ENCODE measurements at regions not wholly inside any gene's neighbourhood (a gene's known extent, or its start where the extent isn't known, plus 50 kb on each side); places are given as distances from the start of the nearest gene placed in this dataset.
"Not testable (repeated sequence)": the region's sequence is repeated elsewhere in the genome, so short reads cannot be mapped to it uniquely, and the experiment has no call there.

GRCh38 chr9:75775966-75776691 lies 114.3 kb upstream of the PCSK5 start:
- Histone ChIP-seq H3K9ac (ENCODE audit: low read depth, low read length) (no peak overlapping the region), H3K4me3 (ENCODE audit: low read length) (no peak overlapping the region), H3K27ac (ENCODE audit: low read depth, low read length) (no peak overlapping the region), H3K36me3 (ENCODE audit: insufficient read depth, low read length) (no peaks in the 10 kb centered on the region), H3K4me1 (ENCODE audit: insufficient read depth, low read length) (no peaks in the 10 kb centered on the region), H3K27me3 (ENCODE audit: insufficient read depth, low read length) (no peaks in the 10 kb centered on the region), H3K9me3 (ENCODE audit: insufficient read depth, low read depth, low read length) (no peaks in the 10 kb centered on the region)
- WGBS: 92% methylated on average over 1 of the region's 1 CpG

- H3K4me1 ChIP-seq (ENCODE audit: insufficient read depth, low read length): no peaks in the 10 kb centered on the region
- 91% methylated on average over 1 of the region's 1 CpG for WGBS
These were observed 110.3 kb upstream of the PCSK5 start for GRCh38 chr9:75780185-75780584.

GRCh38 chr9:75788006-75788634 lies 102.4 kb upstream of the PCSK5 start:
- H3K9me3 ChIP-seq (ENCODE audit: insufficient read depth, low read depth, low read length): no peaks in the 10 kb centered on the region
- no peak overlapping the region for H3K4me3 ChIP-seq (ENCODE audit: low read length)
- no peaks in the 10 kb centered on the region for H3K36me3 ChIP-seq (ENCODE audit: insufficient read depth, low read length)
- 93% methylated on average over 3 of the region's 3 CpGs for WGBS
- H3K9ac ChIP-seq (ENCODE audit: low read depth, low read length): no peak overlapping the region
- no peaks in the 10 kb centered on the region for H3K4me1 ChIP-seq (ENCODE audit: insufficient read depth, low read length)
- H3K27ac ChIP-seq (ENCODE audit: low read depth, low read length): no peak overlapping the region
- H3K27me3 ChIP-seq (ENCODE audit: insufficient read depth, low read length): no peaks in the 10 kb centered on the region

More at GRCh38 chr9:75780185-75780584, 110.3 kb upstream of the PCSK5 start:
- H3K9me3 ChIP-seq (ENCODE audit: insufficient read depth, low read depth, low read length): no peaks in the 10 kb centered on the region
- no peaks in the 10 kb centered on the region for H3K27me3 ChIP-seq (ENCODE audit: insufficient read depth, low read length)
- H3K9ac ChIP-seq (ENCODE audit: low read depth, low read length): no peak overlapping the region
- no peaks in the 10 kb centered on the region for H3K36me3 ChIP-seq (ENCODE audit: insufficient read depth, low read length)
- no peak overlapping the region for H3K27ac ChIP-seq (ENCODE audit: low read depth, low read length)
- H3K4me3 ChIP-seq (ENCODE audit: low read length): no peak overlapping the region

GRCh38 chr9:75797085-75797580 lies 93.3 kb upstream of the PCSK5 start:
- Histone ChIP-seq H3K9ac (ENCODE audit: low read depth, low read length) (no peak overlapping the region), H3K9me3 (ENCODE audit: insufficient read depth, low read depth, low read length) (peaks cover 3% of the 10 kb centered on the region; the same call in 1 of the 2 replicates), H3K4me3 (ENCODE audit: low read length) (no peak overlapping the region), H3K27ac (ENCODE audit: low read depth, low read length) (no peak overlapping the region), H3K36me3 (ENCODE audit: insufficient read depth, low read length) (no peaks in the 10 kb centered on the region), H3K27me3 (ENCODE audit: insufficient read depth, low read length) (no peaks in the 10 kb centered on the region), H3K4me1 (ENCODE audit: insufficient read depth, low read length) (no peaks in the 10 kb centered on the region)
- WGBS: 84% methylated on average over 2 of the region's 2 CpGs

GRCh38 chr9:75798505-75798904 lies 92.0 kb upstream of the PCSK5 start:
- Histone ChIP-seq H3K9me3 (ENCODE audit: insufficient read depth, low read depth, low read length) (peaks cover 3% of the 10 kb centered on the region; the same call in 1 of the 2 replicates), H3K9ac (ENCODE audit: low read depth, low read length) (no peak overlapping the region), H3K36me3 (ENCODE audit: insufficient read depth, low read length) (no peaks in the 10 kb centered on the region), H3K4me1 (ENCODE audit: insufficient read depth, low read length) (no peaks in the 10 kb centered on the region), H3K27ac (ENCODE audit: low read depth, low read length) (no peak overlapping the region), H3K27me3 (ENCODE audit: insufficient read depth, low read length) (no peaks in the 10 kb centered on the region), H3K4me3 (ENCODE audit: low read length) (no peak overlapping the region)
- no CpG with 5 or more reads among the region's 1 CpG for WGBS

- Histone ChIP-seq H3K36me3 (ENCODE audit: insufficient read depth, low read length) (no peaks in the 10 kb centered on the region), H3K9ac (ENCODE audit: low read depth, low read length) (no peak overlapping the region), H3K27me3 (ENCODE audit: insufficient read depth, low read length) (no peaks in the 10 kb centered on the region), H3K9me3 (ENCODE audit: insufficient read depth, low read depth, low read length) (no peaks in the 10 kb centered on the region), H3K4me3 (ENCODE audit: low read length) (no peak overlapping the region), H3K4me1 (ENCODE audit: insufficient read depth, low read length) (no peaks in the 10 kb centered on the region), H3K27ac (ENCODE audit: low read depth, low read length) (no peak overlapping the region)
These were observed 87.3 kb upstream of the PCSK5 start for GRCh38 chr9:75803130-75803529.

- WGBS: 100% methylated on average over 2 of the region's 2 CpGs
- Histone ChIP-seq H3K9me3 (ENCODE audit: insufficient read depth, low read depth, low read length) (peaks cover 27% of the 10 kb centered on the region; the same call in 1 of the 2 replicates), H3K9ac (ENCODE audit: low read depth, low read length) (no peak overlapping the region), H3K27me3 (ENCODE audit: insufficient read depth, low read length) (no peaks in the 10 kb centered on the region), H3K4me3 (ENCODE audit: low read length) (no peak overlapping the region), H3K4me1 (ENCODE audit: insufficient read depth, low read length) (no peaks in the 10 kb centered on the region), H3K27ac (ENCODE audit: low read depth, low read length) (no peak overlapping the region), H3K36me3 (ENCODE audit: insufficient read depth, low read length) (no peaks in the 10 kb centered on the region)
These were observed 80.4 kb upstream of the PCSK5 start for GRCh38 chr9:75810063-75810462.

- Histone ChIP-seq H3K36me3 (ENCODE audit: insufficient read depth, low read length) (no peaks in the 10 kb centered on the region), H3K27ac (ENCODE audit: low read depth, low read length) (no peak overlapping the region)
These were observed 78.8 kb upstream of the PCSK5 start for GRCh38 chr9:75811692-75812091.

GRCh38 chr9:75812141-75812540 lies 78.3 kb upstream of the PCSK5 start:
- Histone ChIP-seq H3K4me1 (ENCODE audit: insufficient read depth, low read length) (no peaks in the 10 kb centered on the region), H3K9me3 (ENCODE audit: insufficient read depth, low read depth, low read length) (peaks cover 29% of the 10 kb centered on the region; the same call in 1 of the 2 replicates), H3K9ac (ENCODE audit: low read depth, low read length) (no peak overlapping the region), H3K27ac (ENCODE audit: low read depth, low read length) (no peak overlapping the region), H3K27me3 (ENCODE audit: insufficient read depth, low read length) (no peaks in the 10 kb centered on the region), H3K4me3 (ENCODE audit: low read length) (no peak overlapping the region), H3K36me3 (ENCODE audit: insufficient read depth, low read length) (no peaks in the 10 kb centered on the region)
- no CpG with 5 or more reads among the region's 2 CpGs for WGBS

More at GRCh38 chr9:75811692-75812091, 78.8 kb upstream of the PCSK5 start:
- no peak overlapping the region for H3K9ac ChIP-seq (ENCODE audit: low read depth, low read length)
- no peaks in the 10 kb centered on the region for H3K27me3 ChIP-seq (ENCODE audit: insufficient read depth, low read length)
- no peaks in the 10 kb centered on the region for H3K4me1 ChIP-seq (ENCODE audit: insufficient read depth, low read length)
- H3K4me3 ChIP-seq (ENCODE audit: low read length): no peak overlapping the region
- H3K9me3 ChIP-seq (ENCODE audit: insufficient read depth, low read depth, low read length): peaks cover 29% of the 10 kb centered on the region; the same call in 1 of the 2 replicates

GRCh38 chr9:75814667-75815066 lies 75.8 kb upstream of the PCSK5 start:
- H3K27ac ChIP-seq (ENCODE audit: low read depth, low read length): no peak overlapping the region
- no peaks in the 10 kb centered on the region for H3K4me1 ChIP-seq (ENCODE audit: insufficient read depth, low read length)
- no peaks in the 10 kb centered on the region for H3K27me3 ChIP-seq (ENCODE audit: insufficient read depth, low read length)
- no peak overlapping the region for H3K4me3 ChIP-seq (ENCODE audit: low read length)
- H3K36me3 ChIP-seq (ENCODE audit: insufficient read depth, low read length): no peaks in the 10 kb centered on the region
- no peak overlapping the region for H3K9ac ChIP-seq (ENCODE audit: low read depth, low read length)
- peaks cover 29% of the 10 kb centered on the region; the same call in 1 of the 2 replicates for H3K9me3 ChIP-seq (ENCODE audit: insufficient read depth, low read depth, low read length)

GRCh38 chr9:75820471-75821115 lies 69.9 kb upstream of the PCSK5 start:
- H3K27ac ChIP-seq (ENCODE audit: low read depth, low read length); H3K36me3 ChIP-seq (ENCODE audit: insufficient read depth, low read length); H3K4me1 ChIP-seq (ENCODE audit: insufficient read depth, low read length); H3K9me3 ChIP-seq (ENCODE audit: insufficient read depth, low read depth, low read length); H3K4me3 ChIP-seq (ENCODE audit: low read length); H3K9ac ChIP-seq (ENCODE audit: low read depth, low read length); H3K27me3 ChIP-seq (ENCODE audit: insufficient read depth, low read length): not testable (repeated sequence)
- 98% methylated on average over 2 of the region's 2 CpGs for WGBS
